Activated CD8-positive, alpha-beta memory T cell treated with anti-CD3 and anti-CD28 coated beads, Interleukin-2, amount 50 U/mL, for 1 hour (primary cell): ENCODE measurements at regions not wholly inside any gene's neighbourhood (a gene's known extent, or its start where the extent isn't known, plus 50 kb on each side); places are given as distances from the start of the nearest gene placed in this dataset.

Experiments used
- DNase-seq: peaks from one replicate; pipeline ENCODE4 v3.0.0-alpha.2; 2020; ENCODE audit errors: extremely low read depth

- DNase-seq, result no peak
Measured at GRCh38 chr21:43364261-43364510, 62.7 kb downstream of the SIK1 start.

- no peak for DNase-seq
Measured at GRCh38 chr21:43363506-43364260, 63.2 kb downstream of the SIK1 start.

- DNase-seq, result no peak
Measured at GRCh38 chr21:43362915-43363314, 64.0 kb downstream of the SIK1 start.

GRCh38 chr21:43362321-43362791 lies 64.6 kb downstream of the SIK1 start:
- peak; percentile 83 for DNase-seq

GRCh38 chr21:43361493-43362296 lies 65.2 kb downstream of the SIK1 start:
- DNase-seq, result peak; percentile 59

- no peak for DNase-seq
Measured at GRCh38 chr21:43361127-43361492, 65.8 kb downstream of the SIK1 start.

GRCh38 chr21:43360441-43361126 lies 66.3 kb downstream of the SIK1 start:
- DNase-seq, result no peak

- no peak for DNase-seq
Measured at GRCh38 chr21:43358940-43359822, 67.8 kb downstream of the SIK1 start.

GRCh38 chr21:43357715-43358430 lies 69.1 kb downstream of the SIK1 start:
- no peak for DNase-seq

GRCh38 chr21:43355925-43356289 lies 71.0 kb downstream of the SIK1 start:
- DNase-seq, result no peak

GRCh38 chr21:43355266-43355924 lies 71.5 kb downstream of the SIK1 start:
- DNase-seq, result no peak

- DNase-seq, result no peak
Measured at GRCh38 chr21:43354666-43355065, 72.3 kb downstream of the SIK1 start.

- DNase-seq, result no peak
Measured at GRCh38 chr21:43354026-43354420, 72.9 kb downstream of the SIK1 start.

- DNase-seq, result no peak
Measured at GRCh38 chr21:43353282-43354025, 73.5 kb downstream of the SIK1 start.

- DNase-seq, result no peak
Measured at GRCh38 chr21:43352568-43353281, 74.2 kb downstream of the SIK1 start.

- no peak for DNase-seq
Measured at GRCh38 chr21:43352154-43352537, 74.8 kb downstream of the SIK1 start.

GRCh38 chr21:43351501-43352153 lies 75.3 kb downstream of the SIK1 start:
- DNase-seq, result no peak

GRCh38 chr21:43349644-43350043 lies 77.3 kb downstream of the SIK1 start:
- DNase-seq, result no peak

GRCh38 chr21:43348801-43349261 lies 78.1 kb downstream of the SIK1 start:
- DNase-seq, result no peak
